ENCODE measurements at regions not wholly inside any gene's neighbourhood (a gene's known extent, or its start where the extent isn't known, plus 50 kb on each side); places are given as distances from the start of the nearest gene placed in this dataset. TPM values are rescaled to one million over a fixed set of nuclear protein-coding genes. Genes with fewer than 3 reads are reported as not detected.

DNA sequence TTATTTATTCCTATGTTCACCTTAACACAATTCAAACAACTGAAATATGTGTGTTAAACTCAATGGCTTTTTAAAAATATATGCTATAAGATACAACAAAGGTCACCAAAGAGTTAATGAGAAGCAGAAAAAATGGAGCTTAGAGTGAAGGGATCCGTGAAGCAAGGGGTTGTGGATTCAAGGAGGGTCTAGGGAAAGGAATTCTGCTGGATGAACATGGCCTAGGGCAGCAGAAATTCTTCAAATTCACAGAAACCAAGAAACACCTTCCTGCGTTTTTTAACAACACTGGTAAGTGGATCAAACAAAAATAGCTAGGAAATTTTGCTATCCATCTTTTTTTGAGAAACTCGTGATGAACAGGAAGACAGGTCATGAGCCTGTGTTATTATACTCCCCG lies 59.3 kb upstream of the PLSCR5 start:
- H3K36me3 ChIP-seq (ENCODE audit: control insufficient read depth, insufficient read depth, low read length), result no peaks in the 10 kb centered on the region
- no peak for DNase-seq (ENCODE audit: low read depth)
- ChIA-PET POLR2A (no interaction called here), CTCF (interaction anchor here (1.4 kb wide), 1 partner anchor 8 kb away, joined by 4 read pairs; no protein-coding TSS in a partner anchor)
- TF ChIP-seq, protein P1, sequence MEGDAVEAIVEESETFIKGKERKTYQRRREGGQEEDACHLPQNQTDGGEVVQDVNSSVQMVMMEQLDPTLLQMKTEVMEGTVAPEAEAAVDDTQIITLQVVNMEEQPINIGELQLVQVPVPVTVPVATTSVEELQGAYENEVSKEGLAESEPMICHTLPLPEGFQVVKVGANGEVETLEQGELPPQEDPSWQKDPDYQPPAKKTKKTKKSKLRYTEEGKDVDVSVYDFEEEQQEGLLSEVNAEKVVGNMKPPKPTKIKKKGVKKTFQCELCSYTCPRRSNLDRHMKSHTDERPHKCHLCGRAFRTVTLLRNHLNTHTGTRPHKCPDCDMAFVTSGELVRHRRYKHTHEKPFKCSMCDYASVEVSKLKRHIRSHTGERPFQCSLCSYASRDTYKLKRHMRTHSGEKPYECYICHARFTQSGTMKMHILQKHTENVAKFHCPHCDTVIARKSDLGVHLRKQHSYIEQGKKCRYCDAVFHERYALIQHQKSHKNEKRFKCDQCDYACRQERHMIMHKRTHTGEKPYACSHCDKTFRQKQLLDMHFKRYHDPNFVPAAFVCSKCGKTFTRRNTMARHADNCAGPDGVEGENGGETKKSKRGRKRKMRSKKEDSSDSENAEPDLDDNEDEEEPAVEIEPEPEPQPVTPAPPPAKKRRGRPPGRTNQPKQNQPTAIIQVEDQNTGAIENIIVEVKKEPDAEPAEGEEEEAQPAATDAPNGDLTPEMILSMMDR (IDR thresholded peaks at IDR 0.05; ENCODE audit: insufficient read depth, low read depth, low read length), result no peak
- H3K4me3 ChIP-seq (ENCODE audit: low read depth, low read length), result no peak overlapping the region
- no peaks in the 10 kb centered on the region for H3K27me3 ChIP-seq (ENCODE audit: control insufficient read depth, insufficient read depth, low read length)

DNA sequence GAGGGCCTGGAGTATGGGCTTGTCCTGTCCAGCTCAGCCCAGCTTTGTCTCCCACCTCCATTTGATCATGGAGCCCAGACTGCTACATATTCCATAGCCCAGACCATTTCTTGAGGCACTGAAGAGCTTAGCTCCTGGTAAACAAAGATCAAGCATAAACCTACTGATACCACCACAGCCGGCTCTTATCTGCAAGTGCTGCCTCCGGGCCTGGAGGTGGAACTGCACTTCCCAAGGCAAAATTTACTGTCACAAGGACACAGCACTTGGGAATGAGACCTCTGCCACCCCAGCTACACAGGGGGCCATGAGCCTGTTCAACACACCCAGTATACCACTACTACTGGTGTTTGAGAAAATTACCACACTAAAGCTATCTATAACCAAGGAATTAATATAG lies 53.7 kb upstream of the PLSCR5 start:
- TF ChIP-seq, protein P1 (IDR thresholded peaks at IDR 0.05; ENCODE audit: insufficient read depth, low read depth, low read length), result no peak
- no peak for DNase-seq (ENCODE audit: low read depth)
- Histone ChIP-seq H3K27me3 (ENCODE audit: control insufficient read depth, insufficient read depth, low read length) (no peaks in the 10 kb centered on the region), H3K4me3 (ENCODE audit: low read depth, low read length) (no peak overlapping the region), H3K36me3 (ENCODE audit: control insufficient read depth, insufficient read depth, low read length) (no peaks in the 10 kb centered on the region)
- CTCF ChIA-PET, result interaction anchor here (1.2 kb wide), 1 partner anchor 12 kb away, joined by 3 read pairs; no protein-coding TSS in a partner anchor
- POLR2A ChIA-PET, result no interaction called here

DNA sequence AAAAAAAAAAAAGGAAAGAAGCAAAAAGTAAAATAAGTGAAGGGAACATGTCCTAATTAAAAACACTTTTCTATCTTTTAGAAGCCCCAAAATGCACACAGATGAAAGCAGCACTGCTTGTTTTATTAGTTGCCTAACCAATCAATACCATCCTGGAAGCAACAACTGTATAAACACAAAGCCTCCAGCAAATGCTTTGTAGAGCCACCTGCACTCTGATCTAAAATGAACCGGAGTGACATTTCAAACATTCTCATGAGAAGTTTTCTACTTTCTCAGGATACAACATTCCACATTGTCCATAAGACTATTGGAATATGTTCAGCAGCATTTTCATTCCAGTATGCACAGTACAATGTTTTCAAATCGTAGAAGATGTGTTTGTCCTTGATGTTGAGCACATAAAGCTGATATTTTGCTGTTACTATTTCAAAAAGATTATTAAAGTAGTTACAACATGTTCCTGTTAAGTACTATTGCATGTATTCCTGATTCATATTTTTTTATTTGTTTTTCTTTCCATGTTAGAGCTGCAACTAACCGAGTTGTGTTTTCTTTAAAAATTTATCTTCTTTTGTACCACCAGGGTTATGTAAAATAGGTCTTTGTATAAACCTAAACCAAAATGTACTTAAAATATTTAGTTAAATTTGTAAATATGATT lies 50.3 kb upstream of the PLSCR5 start:
- no peak for DNase-seq (ENCODE audit: low read depth)
- CTCF ChIA-PET, result interaction anchor here (0.6 kb wide), 2 partner anchors 9 to 475 kb away, joined by 3 read pairs; no protein-coding TSS in a partner anchor
- H3K36me3 ChIP-seq (ENCODE audit: control insufficient read depth, insufficient read depth, low read length), result no peaks in the 10 kb centered on the region
- TF ChIP-seq, protein P1 (IDR thresholded peaks at IDR 0.05; ENCODE audit: insufficient read depth, low read depth, low read length), result no peak
- POLR2A ChIA-PET, result no interaction called here
- H3K27me3 ChIP-seq (ENCODE audit: control insufficient read depth, insufficient read depth, low read length), result no peaks in the 10 kb centered on the region
- H3K4me3 ChIP-seq (ENCODE audit: low read depth, low read length), result no peak overlapping the region

Small RNA genes in the stretch of these regions (small RNA-seq; reads per million reads assigned to genes)
- not detected for gene RNU6-505P (ENCODE audit: insufficient read length, low read depth, low replicate concordance)
